ENCODE measurements at regions not wholly inside any gene's neighbourhood (a gene's known extent, or its start where the extent isn't known, plus 50 kb on each side); places are given as distances from the start of the nearest gene placed in this dataset.

DNA sequence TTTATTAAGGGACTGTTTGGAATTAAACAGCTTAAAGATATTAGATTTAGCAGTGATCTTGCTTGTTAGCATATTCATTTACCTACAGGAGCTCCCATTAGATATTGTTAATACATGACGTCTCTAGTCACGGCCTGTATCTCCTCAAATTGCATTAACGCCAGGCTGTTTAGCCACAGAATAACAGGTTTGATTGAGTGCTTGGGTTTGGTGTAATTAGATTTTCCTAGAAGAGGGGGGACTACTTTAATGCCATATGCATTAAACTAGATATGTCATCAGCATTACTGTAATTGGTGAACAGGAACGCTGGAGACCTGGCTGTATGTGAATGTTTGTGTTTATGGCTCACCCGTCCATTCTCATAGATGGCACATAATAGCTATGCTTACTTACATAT, 841.4 kb upstream of the NR2F2 start:
- DNase-seq (ENCODE audit: low spot score in 2 of 2), result no peak
- no peaks in the 10 kb centered on the region for H3K27me3 ChIP-seq
- WGBS, result 87% methylated on average over 5 of the region's 5 CpGs
- TF ChIP-seq, protein P1, sequence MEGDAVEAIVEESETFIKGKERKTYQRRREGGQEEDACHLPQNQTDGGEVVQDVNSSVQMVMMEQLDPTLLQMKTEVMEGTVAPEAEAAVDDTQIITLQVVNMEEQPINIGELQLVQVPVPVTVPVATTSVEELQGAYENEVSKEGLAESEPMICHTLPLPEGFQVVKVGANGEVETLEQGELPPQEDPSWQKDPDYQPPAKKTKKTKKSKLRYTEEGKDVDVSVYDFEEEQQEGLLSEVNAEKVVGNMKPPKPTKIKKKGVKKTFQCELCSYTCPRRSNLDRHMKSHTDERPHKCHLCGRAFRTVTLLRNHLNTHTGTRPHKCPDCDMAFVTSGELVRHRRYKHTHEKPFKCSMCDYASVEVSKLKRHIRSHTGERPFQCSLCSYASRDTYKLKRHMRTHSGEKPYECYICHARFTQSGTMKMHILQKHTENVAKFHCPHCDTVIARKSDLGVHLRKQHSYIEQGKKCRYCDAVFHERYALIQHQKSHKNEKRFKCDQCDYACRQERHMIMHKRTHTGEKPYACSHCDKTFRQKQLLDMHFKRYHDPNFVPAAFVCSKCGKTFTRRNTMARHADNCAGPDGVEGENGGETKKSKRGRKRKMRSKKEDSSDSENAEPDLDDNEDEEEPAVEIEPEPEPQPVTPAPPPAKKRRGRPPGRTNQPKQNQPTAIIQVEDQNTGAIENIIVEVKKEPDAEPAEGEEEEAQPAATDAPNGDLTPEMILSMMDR (IDR thresholded peaks at IDR 0.05), result no peak
- TF ChIP-seq POLR2AphosphoS5 (IDR thresholded peaks at IDR 0.05) (no peak), POLR2A (IDR thresholded peaks at IDR 0.05) (no peak), EP300 (IDR thresholded peaks at IDR 0.05) (no peak)
- H3K4me1 ChIP-seq, result no peaks in the 10 kb centered on the region
- no peak overlapping the region for H3K27ac ChIP-seq
- no peaks in the 10 kb centered on the region for H3K36me3 ChIP-seq
- H3K9me3 ChIP-seq, result no peaks in the 10 kb centered on the region
- H3K4me3 ChIP-seq, result no peak overlapping the region

DNA sequence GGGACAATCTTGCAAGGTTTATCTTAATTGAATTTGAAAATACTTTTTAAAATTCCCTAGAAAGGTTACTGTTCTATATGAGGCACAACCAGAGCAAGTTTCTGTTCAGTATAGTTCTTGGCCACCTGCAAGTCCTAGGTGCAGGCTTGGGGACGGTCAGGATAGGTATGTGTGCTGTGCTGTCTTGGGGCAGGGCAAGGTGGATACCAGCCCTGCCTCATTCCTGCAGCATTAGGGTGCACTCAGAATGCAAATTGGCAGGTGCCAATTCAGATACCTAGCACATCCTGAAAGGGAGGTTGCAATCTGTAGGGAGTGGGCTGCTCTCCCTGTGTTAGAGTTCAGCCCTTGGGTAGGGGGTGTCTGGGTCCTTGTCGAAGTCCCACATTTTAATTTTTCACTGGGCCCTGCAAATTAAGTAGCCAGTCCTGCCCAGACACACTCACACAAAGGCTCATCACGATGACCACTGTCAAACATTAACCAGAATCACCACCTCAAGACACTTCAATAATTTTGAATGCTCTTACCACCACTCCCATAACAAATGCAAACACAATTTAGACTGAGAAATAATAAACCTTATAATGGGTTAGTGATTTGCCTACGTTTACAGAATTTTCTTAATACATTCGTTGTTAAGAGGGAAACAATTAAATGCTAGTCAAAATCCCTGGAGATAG, 838.0 kb upstream of the NR2F2 start:
- DNase-seq (ENCODE audit: low spot score in 2 of 2), result no peak
- H3K4me3 ChIP-seq, result no peak overlapping the region
- TF ChIP-seq POLR2AphosphoS5 (IDR thresholded peaks at IDR 0.05) (no peak), POLR2A (IDR thresholded peaks at IDR 0.05) (no peak), EP300 (IDR thresholded peaks at IDR 0.05) (no peak)
- TF ChIP-seq, protein P1 (IDR thresholded peaks at IDR 0.05), result no peak
- no peaks in the 10 kb centered on the region for H3K4me1 ChIP-seq
- H3K27ac ChIP-seq, result no peak overlapping the region
- no peaks in the 10 kb centered on the region for H3K27me3 ChIP-seq
- WGBS, result 85% methylated on average over 5 of the region's 5 CpGs
- no peaks in the 10 kb centered on the region for H3K9me3 ChIP-seq
- no peaks in the 10 kb centered on the region for H3K36me3 ChIP-seq

DNA sequence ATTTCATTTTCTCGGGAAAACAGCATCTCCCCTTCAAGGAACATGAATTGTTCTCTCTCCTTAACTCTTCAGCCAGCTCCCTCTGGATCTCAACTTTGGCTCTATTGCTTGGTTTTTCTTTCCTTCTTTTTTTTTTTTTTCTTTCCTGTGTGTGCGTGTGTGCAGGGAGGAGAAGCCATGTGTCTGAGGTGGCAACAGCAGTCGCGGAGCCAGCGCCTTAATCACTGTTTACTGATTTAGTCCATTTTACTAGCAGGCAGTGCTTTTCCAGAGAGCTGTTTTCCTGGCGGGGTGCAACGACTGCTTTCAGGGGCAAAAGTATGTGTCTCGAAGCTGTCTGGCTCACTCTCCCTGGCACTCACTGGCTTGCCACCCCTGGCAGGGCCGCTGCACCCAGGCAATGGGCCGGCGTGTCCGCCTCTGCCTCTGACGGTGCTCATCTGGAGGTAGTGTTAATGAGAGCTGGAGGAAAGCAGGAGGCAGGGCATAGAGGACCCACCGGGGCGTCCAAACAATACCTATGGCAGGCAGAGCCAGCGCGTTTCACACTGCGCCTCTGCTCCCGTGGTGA, 835.4 kb upstream of the NR2F2 start:
- TF ChIP-seq POLR2AphosphoS5 (IDR thresholded peaks at IDR 0.05), result no peak
- no peak for TF ChIP-seq EP300 (IDR thresholded peaks at IDR 0.05)
- TF ChIP-seq, protein P1 (IDR thresholded peaks at IDR 0.05), result no peak
- no peak for TF ChIP-seq POLR2A (IDR thresholded peaks at IDR 0.05)
- DNase-seq (ENCODE audit: low spot score in 2 of 2), result no peak
- Histone ChIP-seq H3K36me3 (no peaks in the 10 kb centered on the region), H3K4me1 (no peaks in the 10 kb centered on the region), H3K27ac (no peak overlapping the region), H3K27me3 (no peaks in the 10 kb centered on the region), H3K4me3 (no peak overlapping the region), H3K9me3 (no peaks in the 10 kb centered on the region)
- 63% methylated on average over 19 of the region's 19 CpGs for WGBS

DNA sequence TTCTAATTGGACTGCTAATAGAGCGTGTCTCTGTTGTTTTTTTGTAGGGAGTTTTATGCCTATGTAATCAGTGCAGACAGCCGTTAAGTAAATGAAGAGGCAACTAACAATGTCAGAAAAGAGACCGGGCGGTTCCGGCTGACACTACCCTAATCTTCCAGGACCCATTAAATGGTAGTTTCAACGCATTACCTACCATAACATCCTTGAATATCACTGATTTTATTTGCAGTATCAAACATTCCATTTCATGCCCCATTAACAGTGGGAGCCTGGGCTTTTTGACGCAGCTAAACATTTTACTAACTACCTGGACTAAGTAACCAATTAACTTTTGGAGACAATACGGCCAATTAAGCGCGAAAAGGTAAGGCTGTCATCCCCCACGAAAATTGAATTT, 832.9 kb upstream of the NR2F2 start:
- no peaks in the 10 kb centered on the region for H3K27me3 ChIP-seq
- no peaks in the 10 kb centered on the region for H3K36me3 ChIP-seq
- H3K4me1 ChIP-seq, result no peaks in the 10 kb centered on the region
- H3K4me3 ChIP-seq, result no peak overlapping the region
- DNase-seq (ENCODE audit: low spot score in 2 of 2), result no peak
- TF ChIP-seq, protein P1 (IDR thresholded peaks at IDR 0.05), result no peak
- TF ChIP-seq EP300 (IDR thresholded peaks at IDR 0.05), result no peak
- TF ChIP-seq POLR2AphosphoS5 (IDR thresholded peaks at IDR 0.05), result no peak
- TF ChIP-seq POLR2A (IDR thresholded peaks at IDR 0.05), result no peak
- H3K9me3 ChIP-seq, result no peaks in the 10 kb centered on the region
- WGBS, result 92% methylated on average over 11 of the region's 11 CpGs
- no peak overlapping the region for H3K27ac ChIP-seq

DNA sequence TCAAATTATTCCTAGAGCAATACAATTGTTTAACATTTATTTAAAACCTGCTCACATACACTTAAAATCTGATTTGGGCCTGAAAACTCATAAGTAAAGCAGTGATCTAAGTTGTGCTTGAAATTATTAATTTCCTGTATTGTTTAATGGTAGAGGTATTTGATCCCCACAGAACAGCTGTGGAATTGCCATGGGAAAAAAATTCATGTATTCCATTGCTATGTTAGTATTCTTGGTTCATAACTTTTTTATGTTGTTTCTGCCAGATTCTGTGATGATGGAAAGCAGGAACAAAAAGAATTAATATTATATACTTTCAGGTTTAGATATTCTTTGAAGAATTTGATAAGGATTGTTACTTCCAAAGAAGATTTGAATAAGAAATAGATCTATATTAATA, 831.5 kb upstream of the NR2F2 start:
- no peaks in the 10 kb centered on the region for H3K36me3 ChIP-seq
- H3K4me1 ChIP-seq, result no peaks in the 10 kb centered on the region
- H3K27me3 ChIP-seq, result no peaks in the 10 kb centered on the region
- H3K4me3 ChIP-seq, result no peak overlapping the region
- TF ChIP-seq POLR2A (IDR thresholded peaks at IDR 0.05), result no peak
- TF ChIP-seq EP300 (IDR thresholded peaks at IDR 0.05), result no peak
- TF ChIP-seq, protein P1 (IDR thresholded peaks at IDR 0.05), result no peak
- no peak for TF ChIP-seq POLR2AphosphoS5 (IDR thresholded peaks at IDR 0.05)
- no peak for DNase-seq (ENCODE audit: low spot score in 2 of 2)
- H3K27ac ChIP-seq, result no peak overlapping the region
- no peaks in the 10 kb centered on the region for H3K9me3 ChIP-seq

Data from suprapubic skin (tissue), 4 donors.